Stimulated activated naive CD8-positive, alpha-beta T cell treated with anti-CD3 and anti-CD28 coated beads, Interleukin-15, amount 100 ng/mL, for 72 hours (primary cell): ENCODE measurements at regions not wholly inside any gene's neighbourhood (a gene's known extent, or its start where the extent isn't known, plus 50 kb on each side); places are given as distances from the start of the nearest gene placed in this dataset.

Experiments used
- ATAC-seq: fragments of 150-1000 bp; cut with Tn5 transposase; 2 replicates; pipeline ENCODE4 v1.10.0; 2021; ENCODE audit warnings: mild to moderate bottlenecking, moderate library complexity
- DNase-seq, 2 donors: peaks; one replicate each; pipeline ENCODE4 v3.0.0; 2021 to 2022
- H3K27ac Mint-ChIP-seq, 2 donors: one replicate each; pipeline ENCODE4 v1.8.0; 2022; ENCODE audit warnings: mild to moderate bottlenecking in 2 of 2, mixed read lengths in 2 of 2, moderate library complexity in 2 of 2
- H3K27me3 Mint-ChIP-seq: one replicate; pipeline ENCODE4 v1.8.0; 2022; ENCODE audit warnings: mixed read lengths
- H3K4me1 Mint-ChIP-seq: one replicate; pipeline ENCODE4 v1.8.0; 2022; ENCODE audit warnings: mild to moderate bottlenecking, mixed read lengths
- H3K4me3 Mint-ChIP-seq, 2 donors: one replicate each; pipeline ENCODE4 v1.8.0; 2022; ENCODE audit warnings: mild to moderate bottlenecking in 2 of 2, mixed read lengths in 2 of 2, moderate library complexity in 1 of 2
- H3K9me3 Mint-ChIP-seq, 2 donors: one replicate each; pipeline ENCODE4 v1.8.0; 2022; ENCODE audit warnings: mixed read lengths in 2 of 2

DNA sequence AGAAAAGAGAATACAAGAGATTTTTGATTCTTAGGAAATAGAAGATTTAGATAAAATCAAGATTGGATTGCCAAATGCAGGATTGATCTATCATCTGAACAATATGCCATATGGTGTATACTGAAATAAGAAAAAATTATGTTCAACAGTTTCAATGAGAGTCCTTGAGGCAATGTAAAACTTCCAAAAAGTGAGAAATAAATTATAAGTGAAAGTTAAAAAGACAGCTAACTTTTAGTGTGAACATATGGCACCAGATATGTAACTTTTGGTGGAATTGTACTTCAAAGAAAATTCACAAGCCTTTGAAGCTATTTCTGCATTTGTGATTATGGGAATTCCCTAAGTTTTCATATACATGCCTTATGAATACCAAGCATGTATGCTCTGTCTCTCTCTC is 200.5 kb upstream of the ANO3 start:
- H3K27me3 Mint-ChIP-seq, result no peaks in the 10 kb centered on the region
- H3K9me3 Mint-ChIP-seq, result peaks cover 8% of the 10 kb centered on the region in 2 donors
- no peak for DNase-seq
- no peak overlapping the region for H3K27ac Mint-ChIP-seq
- H3K4me3 Mint-ChIP-seq, result no peak overlapping the region
- H3K4me1 Mint-ChIP-seq, result no peaks in the 10 kb centered on the region
- no peak for ATAC-seq

DNA sequence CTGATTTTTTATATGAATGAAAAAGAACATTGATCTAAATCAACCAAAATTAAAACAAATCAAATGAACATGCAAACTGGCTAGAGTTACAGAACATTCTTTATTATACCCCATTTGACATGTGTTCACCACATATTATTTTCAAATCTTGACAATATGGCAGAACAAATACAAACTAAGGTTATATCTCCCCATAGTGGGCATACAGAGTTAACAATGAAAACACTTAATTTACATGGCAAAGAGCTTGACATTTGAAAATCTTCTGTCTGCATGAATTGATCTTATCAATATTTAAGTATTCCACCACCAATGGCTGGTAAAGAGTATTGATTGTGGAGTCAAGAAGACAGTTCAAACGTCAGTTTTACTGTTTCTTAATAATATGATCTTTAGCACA is 197.9 kb upstream of the ANO3 start:
- Mint-ChIP-seq H3K9me3 (peaks cover 8% of the 10 kb centered on the region in 2 donors), H3K27ac (no peak overlapping the region), H3K4me1 (no peaks in the 10 kb centered on the region), H3K4me3 (no peak overlapping the region), H3K27me3 (no peaks in the 10 kb centered on the region)
- DNase-seq (no peak), ATAC-seq (no peak)

DNA sequence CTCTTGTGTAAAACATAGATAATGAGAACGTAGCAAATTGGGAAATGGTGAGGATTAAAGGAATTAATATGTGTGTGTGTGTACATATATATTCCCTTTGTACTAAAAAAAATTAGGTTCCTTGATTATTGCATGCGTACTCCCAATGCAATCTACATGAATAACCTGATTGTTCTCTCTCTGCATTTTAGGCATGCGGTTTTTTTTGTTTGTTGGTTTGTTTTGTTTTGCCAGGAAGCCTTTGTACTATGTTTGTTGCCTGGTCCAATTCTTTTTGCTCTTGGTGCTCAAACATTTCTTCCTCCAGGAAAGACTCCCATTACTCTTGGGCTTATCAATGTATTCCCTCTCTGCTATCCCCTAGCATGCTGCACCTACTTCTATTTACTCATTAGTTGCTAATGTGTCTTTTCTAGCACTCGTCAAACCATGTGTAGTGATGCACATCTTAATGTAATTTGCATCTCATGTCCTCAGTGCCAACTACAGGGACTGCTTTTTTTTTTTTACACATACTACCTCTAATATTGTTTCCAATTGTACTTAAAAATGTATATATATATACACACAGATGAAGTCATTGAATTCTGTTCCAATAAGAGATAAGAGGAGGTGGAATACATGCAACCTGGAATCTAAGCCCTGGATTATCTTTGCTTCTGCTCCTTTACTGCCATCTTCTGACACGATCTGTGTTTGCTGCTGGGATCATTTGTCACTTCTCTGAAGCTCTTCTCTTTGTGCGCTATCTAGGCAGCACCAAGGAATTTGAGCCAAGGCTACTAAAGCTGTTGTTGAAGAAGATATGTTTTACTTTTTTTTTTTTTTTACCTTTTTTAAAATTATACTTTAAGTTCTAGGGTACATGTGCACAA is 197.2 kb upstream of the ANO3 start:
- no peak overlapping the region for H3K4me3 Mint-ChIP-seq
- H3K9me3 Mint-ChIP-seq, result peaks cover 3 to 7% of the 10 kb centered on the region in 2 donors
- ATAC-seq, result no peak
- H3K27ac Mint-ChIP-seq, result no peak overlapping the region
- no peaks in the 10 kb centered on the region for H3K27me3 Mint-ChIP-seq
- no peak for DNase-seq
- H3K4me1 Mint-ChIP-seq, result no peaks in the 10 kb centered on the region

DNA sequence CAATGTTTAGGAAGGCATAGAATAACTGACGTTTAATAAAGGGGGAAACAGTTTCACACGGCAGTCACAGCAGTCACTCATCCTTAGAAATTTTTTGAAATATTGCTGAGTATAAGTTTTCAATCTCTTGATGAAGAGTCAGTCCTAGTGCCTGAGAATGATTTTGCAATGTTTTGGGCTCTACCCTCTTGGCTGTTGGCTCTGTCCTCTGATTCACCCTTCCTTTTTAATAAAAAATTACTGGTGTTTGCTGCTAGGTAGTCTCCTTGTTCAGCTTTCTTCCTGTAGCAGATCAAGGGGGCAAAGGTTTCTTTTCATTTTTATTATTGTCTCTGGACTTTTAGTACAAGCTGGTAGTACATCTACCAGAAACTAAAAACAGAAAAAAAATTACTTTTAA is 194.3 kb upstream of the ANO3 start:
- DNase-seq (no peak), ATAC-seq (no peak)
- H3K9me3 Mint-ChIP-seq, result no peaks in the 10 kb centered on the region
- no peak overlapping the region for H3K27ac Mint-ChIP-seq
- H3K4me3 Mint-ChIP-seq, result no peak overlapping the region
- H3K27me3 Mint-ChIP-seq, result no peaks in the 10 kb centered on the region
- no peaks in the 10 kb centered on the region for H3K4me1 Mint-ChIP-seq

DNA sequence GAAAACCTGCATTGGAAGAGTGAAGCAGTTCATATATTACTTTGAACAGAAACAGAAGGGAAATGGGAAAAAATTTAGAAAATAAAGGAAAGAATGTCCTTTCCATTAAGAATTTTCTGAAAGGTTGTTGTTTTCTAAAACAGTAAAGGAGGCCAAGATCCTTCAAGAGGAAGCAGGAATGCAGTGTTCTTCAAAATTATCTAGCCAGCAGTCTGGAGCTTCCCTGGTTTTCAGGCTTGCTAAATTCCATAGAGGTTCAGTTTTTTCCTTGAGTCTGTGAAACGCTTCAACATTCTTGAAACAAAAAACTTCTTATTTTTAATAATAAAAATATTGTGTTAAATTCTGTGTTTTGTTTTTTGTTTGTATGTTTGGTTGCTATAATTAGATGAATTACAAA is 189.0 kb upstream of the ANO3 start:
- no peaks in the 10 kb centered on the region for H3K9me3 Mint-ChIP-seq
- no peak for ATAC-seq

DNA sequence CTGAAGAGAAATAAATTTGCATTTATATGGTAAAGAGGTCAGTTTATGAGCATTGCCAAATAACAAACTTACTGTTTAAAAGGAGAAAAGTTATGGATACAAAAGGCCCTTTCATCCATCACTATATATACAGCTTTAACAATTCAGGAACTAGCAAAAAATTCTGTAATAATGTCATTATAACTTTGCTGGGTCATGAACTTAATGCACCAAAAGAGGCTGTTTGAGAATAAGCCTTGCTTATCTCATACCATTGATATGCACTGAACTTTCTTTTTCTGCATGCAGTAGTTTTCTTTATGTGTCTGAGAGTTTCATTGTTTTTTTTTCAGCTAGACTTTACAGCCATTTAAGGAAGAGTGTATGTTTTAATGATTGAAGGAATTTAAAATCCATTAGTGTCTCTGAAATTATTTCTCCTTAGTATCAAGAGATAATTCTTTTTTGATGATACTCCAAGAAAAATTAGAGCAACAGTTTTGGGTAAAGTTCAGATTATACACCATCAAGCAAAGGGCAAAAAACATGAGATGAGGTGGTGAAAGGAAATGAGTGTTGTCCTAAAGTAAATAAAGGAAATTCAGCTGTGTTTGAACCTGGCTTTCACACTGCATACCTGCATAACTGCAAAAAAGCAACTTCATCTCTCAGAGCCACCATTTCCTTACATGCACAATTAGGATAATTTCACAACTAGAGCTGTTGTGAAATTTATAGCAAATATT is 188.2 kb upstream of the ANO3 start:
- ATAC-seq (no peak), DNase-seq (no peak)
- no peaks in the 10 kb centered on the region for H3K27me3 Mint-ChIP-seq

More for the DNA sequence above, 189.0 kb upstream of the ANO3 start:
- H3K27ac Mint-ChIP-seq, result no peak overlapping the region
- no peaks in the 10 kb centered on the region for H3K27me3 Mint-ChIP-seq
- no peak overlapping the region for H3K4me3 Mint-ChIP-seq
- H3K4me1 Mint-ChIP-seq, result no peaks in the 10 kb centered on the region
- no peak for DNase-seq

DNA sequence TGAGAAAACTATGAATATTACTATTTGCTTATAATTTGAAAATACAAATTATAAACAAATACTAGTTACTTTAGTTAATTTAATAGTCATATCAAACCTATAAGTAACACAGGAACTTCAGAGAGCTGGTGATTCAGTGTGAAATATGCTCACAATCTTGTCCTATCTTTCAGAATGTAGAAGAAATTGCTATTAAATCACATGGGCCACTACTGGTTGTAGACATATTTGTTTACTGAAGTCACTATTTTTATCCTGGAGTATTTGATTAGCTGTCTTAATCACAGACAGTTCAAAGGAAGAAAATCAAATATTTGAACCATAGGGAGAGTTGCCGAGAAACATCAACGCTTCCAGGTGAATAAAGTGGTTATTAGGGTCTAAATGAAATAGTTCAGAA is 187.6 kb upstream of the ANO3 start:
- H3K4me1 Mint-ChIP-seq, result no peaks in the 10 kb centered on the region
- no peak overlapping the region for H3K27ac Mint-ChIP-seq
- H3K4me3 Mint-ChIP-seq, result no peak overlapping the region
- no peak for DNase-seq
- no peak for ATAC-seq
- peaks cover 0 to 9% of the 10 kb centered on the region in 2 donors for H3K9me3 Mint-ChIP-seq
- no peaks in the 10 kb centered on the region for H3K27me3 Mint-ChIP-seq

More for the DNA sequence above, 188.2 kb upstream of the ANO3 start:
- no peak overlapping the region for H3K4me3 Mint-ChIP-seq
- H3K4me1 Mint-ChIP-seq, result no peaks in the 10 kb centered on the region
- H3K9me3 Mint-ChIP-seq, result peaks cover 0 to 3% of the 10 kb centered on the region in 2 donors
- H3K27ac Mint-ChIP-seq, result no peak overlapping the region

DNA sequence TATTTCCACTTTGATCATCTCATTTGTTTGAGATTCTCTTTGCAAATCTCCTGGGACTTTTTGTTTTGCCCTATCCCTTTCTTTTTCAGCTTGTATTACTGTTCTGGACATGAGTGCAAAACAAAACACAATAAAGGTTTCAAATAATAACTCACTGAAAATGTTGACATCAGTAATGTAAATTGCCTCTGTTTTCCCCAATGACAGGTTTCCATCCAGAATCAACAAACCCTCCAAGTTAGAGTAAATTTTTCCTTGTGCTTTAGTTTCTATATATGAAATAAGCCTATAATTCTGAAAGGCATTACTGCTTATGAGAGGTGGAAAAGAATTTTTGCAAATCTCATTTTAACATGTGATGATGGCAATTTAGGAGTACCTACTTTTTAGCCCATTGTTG is 187.0 kb upstream of the ANO3 start:
- ATAC-seq, result no peak
- H3K27me3 Mint-ChIP-seq, result no peaks in the 10 kb centered on the region
- H3K9me3 Mint-ChIP-seq, result peaks cover 0 to 11% of the 10 kb centered on the region in 2 donors
- no peak overlapping the region for H3K4me3 Mint-ChIP-seq
- no peaks in the 10 kb centered on the region for H3K4me1 Mint-ChIP-seq
- no peak overlapping the region for H3K27ac Mint-ChIP-seq
- no peak for DNase-seq

DNA sequence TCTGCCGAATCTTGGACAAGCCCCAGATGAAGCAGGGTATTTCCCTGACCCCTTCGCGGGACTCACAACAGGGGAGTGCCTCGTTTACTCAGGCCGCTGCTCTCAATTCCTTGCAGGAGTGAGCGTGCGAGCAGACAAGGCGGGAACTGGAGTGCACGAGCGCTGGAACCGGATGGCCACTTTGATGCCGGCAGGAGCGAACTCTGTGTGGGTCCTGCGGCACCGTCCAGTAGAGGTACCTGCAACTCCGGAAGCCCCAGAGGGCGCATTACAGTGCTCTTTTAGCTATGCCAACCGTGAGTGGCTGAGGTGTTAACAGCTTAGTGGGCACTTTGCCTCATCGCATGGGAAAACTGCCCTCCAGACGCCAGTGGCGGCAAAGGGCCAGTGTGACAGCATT is 182.3 kb upstream of the ANO3 start:
- Mint-ChIP-seq H3K4me3 (no peak overlapping the region), H3K4me1 (no peaks in the 10 kb centered on the region), H3K9me3 (peaks cover 0 to 11% of the 10 kb centered on the region in 2 donors), H3K27ac (no peak overlapping the region), H3K27me3 (no peaks in the 10 kb centered on the region)
- ATAC-seq (no peak), DNase-seq (no peak)

DNA sequence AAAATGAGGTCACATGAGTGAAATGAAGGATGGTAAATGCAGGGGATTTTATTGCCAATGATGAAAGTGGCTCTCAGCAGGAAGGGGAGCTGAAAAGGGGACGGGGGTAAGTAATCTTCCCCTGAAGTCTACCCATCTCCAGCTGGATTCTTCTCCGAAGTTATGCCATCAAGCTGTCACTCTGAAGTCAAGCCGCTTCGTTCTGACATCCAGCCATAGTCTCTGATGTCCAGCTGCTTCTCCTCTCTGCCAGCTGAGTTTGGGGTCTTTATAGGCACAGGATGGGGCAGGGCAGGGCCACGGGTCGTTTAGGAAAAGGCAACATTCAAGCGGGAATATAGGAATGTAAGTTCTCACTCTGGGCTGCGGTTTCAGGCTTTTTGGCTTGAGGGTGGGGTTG is 181.9 kb upstream of the ANO3 start:
- ATAC-seq (no peak), DNase-seq (no peak)
- no peaks in the 10 kb centered on the region for H3K27me3 Mint-ChIP-seq
- H3K4me3 Mint-ChIP-seq, result no peak overlapping the region
- no peaks in the 10 kb centered on the region for H3K4me1 Mint-ChIP-seq
- peaks cover 0 to 11% of the 10 kb centered on the region in 2 donors for H3K9me3 Mint-ChIP-seq
- H3K27ac Mint-ChIP-seq, result no peak overlapping the region

DNA sequence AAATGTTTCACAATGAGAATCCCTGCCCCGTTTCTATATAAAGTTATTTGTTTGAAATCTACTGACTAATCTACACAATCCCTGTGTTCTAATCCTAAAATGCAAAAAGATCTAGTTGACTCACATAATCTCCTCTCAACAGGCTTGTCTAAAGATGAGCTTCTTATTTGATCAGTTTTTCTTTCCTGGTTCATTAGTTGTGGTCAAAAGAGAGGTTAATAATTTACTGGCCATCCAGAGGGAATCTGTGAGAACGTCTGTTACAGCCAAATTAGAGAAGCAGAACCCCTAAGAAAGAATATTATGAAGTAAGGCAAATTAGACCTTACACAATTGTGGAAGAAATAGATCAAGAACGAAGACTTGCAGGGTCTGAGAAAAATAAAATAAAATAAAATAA is 173.7 kb upstream of the ANO3 start:
- H3K27me3 Mint-ChIP-seq, result no peaks in the 10 kb centered on the region

DNA sequence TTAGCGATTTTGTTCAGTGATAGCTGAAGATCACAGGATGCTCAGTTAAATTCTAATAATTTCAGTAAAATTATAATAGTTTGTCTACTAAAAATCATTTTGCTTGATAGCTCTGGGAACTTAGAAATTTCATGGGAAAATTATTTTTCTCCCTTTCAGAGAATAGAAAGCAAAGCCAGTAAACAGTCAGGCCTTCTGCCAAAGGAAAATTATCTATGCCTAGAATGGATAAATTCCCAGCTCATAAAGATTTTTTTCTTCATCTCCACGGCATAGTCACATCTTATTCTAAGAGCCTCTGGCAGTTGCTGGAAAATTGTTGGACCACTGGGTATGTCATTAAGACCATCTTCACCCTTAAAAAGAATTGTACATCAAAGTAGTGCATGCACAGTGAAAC is 169.6 kb upstream of the ANO3 start:
- Mint-ChIP-seq H3K4me3 (no peak overlapping the region), H3K9me3 (peaks cover 0 to 10% of the 10 kb centered on the region in 2 donors), H3K4me1 (no peaks in the 10 kb centered on the region), H3K27ac (no peak overlapping the region), H3K27me3 (no peaks in the 10 kb centered on the region)
- no peak for ATAC-seq
- DNase-seq, result no peak

More for the DNA sequence above, 173.7 kb upstream of the ANO3 start:
- no peak overlapping the region for H3K4me3 Mint-ChIP-seq
- no peak for DNase-seq
- no peaks in the 10 kb centered on the region for H3K4me1 Mint-ChIP-seq
- ATAC-seq, result no peak
- no peak overlapping the region for H3K27ac Mint-ChIP-seq
- peaks cover 10% of the 10 kb centered on the region in 2 donors for H3K9me3 Mint-ChIP-seq

DNA sequence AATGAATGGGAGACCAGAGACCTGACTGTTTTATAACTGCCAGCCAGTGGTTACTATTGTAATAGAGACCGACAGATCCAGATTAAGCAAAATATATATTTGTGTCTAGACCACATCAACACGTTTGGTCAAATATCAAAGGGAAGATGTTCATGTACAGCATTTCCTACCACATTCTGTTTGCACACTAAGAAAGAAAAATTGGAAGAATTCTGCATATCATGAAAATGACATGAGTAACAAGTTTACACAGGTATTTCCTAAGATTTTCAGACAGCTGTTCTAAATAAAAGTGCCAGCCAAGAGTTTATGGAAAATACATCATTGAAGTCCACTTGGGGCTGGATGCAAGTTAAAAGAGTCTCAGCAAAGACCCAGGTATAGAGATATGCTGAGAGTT is 145.5 kb upstream of the ANO3 start:
- no peaks in the 10 kb centered on the region for H3K4me1 Mint-ChIP-seq
- H3K27ac Mint-ChIP-seq, result no peak overlapping the region
- no peak overlapping the region for H3K4me3 Mint-ChIP-seq
- no peak for DNase-seq
- no peaks in the 10 kb centered on the region for H3K27me3 Mint-ChIP-seq
- H3K9me3 Mint-ChIP-seq, result peaks cover 0 to 8% of the 10 kb centered on the region in 2 donors
- no peak for ATAC-seq

DNA sequence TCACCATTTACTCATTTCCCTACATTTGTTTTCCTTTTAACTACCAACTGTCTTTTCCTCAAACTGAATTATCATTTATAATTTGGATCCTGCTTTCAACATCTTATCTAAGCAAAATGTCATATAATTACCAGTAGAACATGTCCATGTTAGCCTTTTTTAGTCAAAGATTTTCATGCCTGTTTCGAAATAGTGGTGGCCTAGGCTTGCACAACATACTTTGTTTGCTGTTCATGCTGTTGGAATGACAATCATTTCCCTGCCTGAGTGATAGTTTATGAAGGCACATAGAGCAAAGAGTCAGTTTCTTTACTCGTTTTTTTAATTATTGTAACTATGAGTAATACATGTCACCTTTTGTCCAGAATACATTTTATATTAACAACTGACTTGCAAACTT is 144.3 kb upstream of the ANO3 start:
- Mint-ChIP-seq H3K4me3 (no peak overlapping the region), H3K9me3 (peaks cover 0 to 10% of the 10 kb centered on the region in 2 donors), H3K27me3 (no peaks in the 10 kb centered on the region), H3K27ac (no peak overlapping the region), H3K4me1 (no peaks in the 10 kb centered on the region)
- DNase-seq (no peak), ATAC-seq (no peak)

DNA sequence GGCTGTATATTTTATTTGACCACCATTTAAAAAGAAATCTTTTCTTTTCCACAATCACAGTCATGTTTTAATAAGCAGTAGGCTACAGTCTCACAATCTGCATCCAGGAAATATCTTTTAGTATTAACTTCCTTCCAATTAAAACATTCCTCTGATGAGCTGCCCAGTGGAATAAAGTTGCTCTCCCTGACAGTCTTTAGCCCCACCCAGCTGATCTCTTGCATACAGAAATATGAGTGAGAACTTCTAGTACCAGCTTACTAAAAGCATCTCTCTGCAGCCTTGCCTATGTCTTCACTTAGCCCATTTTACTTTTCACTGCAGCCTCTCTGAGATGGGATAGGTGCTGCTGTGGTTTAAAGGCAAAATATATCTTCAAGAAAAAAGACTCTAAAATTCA is 143.4 kb upstream of the ANO3 start:
- no peaks in the 10 kb centered on the region for H3K27me3 Mint-ChIP-seq
- H3K9me3 Mint-ChIP-seq, result peaks cover 0 to 10% of the 10 kb centered on the region in 2 donors
- H3K4me3 Mint-ChIP-seq, result no peak overlapping the region
- DNase-seq (no peak), ATAC-seq (no peak)
- H3K27ac Mint-ChIP-seq, result no peak overlapping the region
- H3K4me1 Mint-ChIP-seq, result no peaks in the 10 kb centered on the region

DNA sequence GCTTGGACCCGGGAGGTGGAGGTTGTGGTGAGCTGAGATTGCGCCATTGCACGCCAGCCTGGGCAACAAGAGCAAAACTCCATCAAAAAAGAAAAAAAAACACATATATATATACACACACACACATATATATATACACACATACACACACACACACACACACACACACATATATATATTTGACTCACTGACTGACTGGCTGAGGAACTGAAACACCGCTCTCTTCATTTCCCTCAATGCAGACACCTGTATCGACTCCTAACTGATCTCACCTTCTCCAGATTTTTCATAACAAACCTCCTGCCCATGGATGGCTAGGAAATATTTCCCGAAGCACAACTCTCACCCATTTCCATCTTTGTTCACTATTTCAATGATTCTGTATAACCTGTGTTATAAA is 140.7 kb upstream of the ANO3 start:
- Mint-ChIP-seq H3K4me1 (no peaks in the 10 kb centered on the region), H3K27ac (no peak overlapping the region), H3K9me3 (peaks cover 0 to 5% of the 10 kb centered on the region in 2 donors), H3K27me3 (no peaks in the 10 kb centered on the region), H3K4me3 (no peak overlapping the region)
- DNase-seq (no peak), ATAC-seq (no peak)
